T-helper 1 cell treated with Interleukin-12 subunit alpha and Interleukin-12 subunit beta and Interleukin-4 antibody, amounts not matched to agents 30 μg/mL and 1 μg/mL, for 36 hours (primary cell): ENCODE measurements at regions not wholly inside any gene's neighbourhood (a gene's known extent, or its start where the extent isn't known, plus 50 kb on each side); places are given as distances from the start of the nearest gene placed in this dataset.

Source experiments
- H3K27ac Mint-ChIP-seq: one replicate; pipeline ENCODE4 v1.8.0; 2021; ENCODE audit warnings: mild to moderate bottlenecking, mixed read lengths
- H3K27me3 Mint-ChIP-seq: one replicate; pipeline ENCODE4 v1.8.0; 2021; ENCODE audit warnings: low read depth, mixed read lengths
- H3K36me3 Mint-ChIP-seq: one replicate; pipeline ENCODE4 v1.8.0; 2021; ENCODE audit warnings: low read depth, mixed read lengths
- H3K4me1 Mint-ChIP-seq: one replicate; pipeline ENCODE4 v1.8.0; 2021; ENCODE audit warnings: low read depth, mixed read lengths
- H3K4me3 Mint-ChIP-seq: one replicate; pipeline ENCODE4 v1.8.0; 2021; ENCODE audit warnings: mild to moderate bottlenecking, moderate library complexity, mixed read lengths
- H3K9me3 Mint-ChIP-seq: one replicate; pipeline ENCODE4 v1.8.0; 2021; ENCODE audit warnings: mixed read lengths

DNA sequence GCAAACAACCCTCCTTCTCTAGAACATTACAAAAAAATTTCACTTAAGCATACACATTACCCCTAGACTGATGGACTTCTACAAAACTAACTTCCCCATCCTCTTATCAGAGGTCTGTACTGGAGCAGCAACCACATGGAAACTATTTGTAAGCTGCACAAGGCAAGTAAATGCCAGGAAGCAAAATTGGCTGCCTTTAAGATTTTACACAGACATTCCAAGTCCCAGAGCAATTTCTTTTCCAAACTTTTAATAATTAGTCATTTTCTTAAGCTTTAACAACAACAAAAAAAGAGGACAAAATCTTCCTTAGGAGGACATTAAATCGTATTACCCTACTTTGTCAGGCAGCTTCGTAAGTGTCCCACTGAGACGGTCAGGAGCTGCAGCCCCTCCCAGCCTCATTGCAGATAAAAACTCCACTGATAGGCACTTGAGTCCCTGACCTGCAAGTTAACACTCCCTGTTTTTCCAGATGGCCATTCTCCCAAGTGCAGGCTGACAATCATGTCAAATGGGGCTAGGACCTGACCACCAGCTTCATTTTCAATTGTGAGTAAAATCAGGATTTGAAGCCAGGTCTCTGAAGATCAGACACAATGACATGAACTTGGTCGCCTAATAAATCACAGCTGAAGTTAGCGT lies 680.1 kb downstream of the DIAPH3 start:
- Mint-ChIP-seq H3K27me3 (no peaks in the 10 kb centered on the region), H3K4me1 (no peaks in the 10 kb centered on the region), H3K27ac (no peak overlapping the region), H3K36me3 (no peaks in the 10 kb centered on the region), H3K4me3 (no peak overlapping the region), H3K9me3 (no peaks in the 10 kb centered on the region)

- no peak overlapping the region for H3K27ac Mint-ChIP-seq
- no peaks in the 10 kb centered on the region for H3K36me3 Mint-ChIP-seq
- H3K27me3 Mint-ChIP-seq, result no peaks in the 10 kb centered on the region
- no peaks in the 10 kb centered on the region for H3K4me1 Mint-ChIP-seq
- no peak overlapping the region for H3K4me3 Mint-ChIP-seq
- no peaks in the 10 kb centered on the region for H3K9me3 Mint-ChIP-seq
Observed at GRCh38 chr13:59487883-59488282, 675.8 kb downstream of the DIAPH3 start.

DNA sequence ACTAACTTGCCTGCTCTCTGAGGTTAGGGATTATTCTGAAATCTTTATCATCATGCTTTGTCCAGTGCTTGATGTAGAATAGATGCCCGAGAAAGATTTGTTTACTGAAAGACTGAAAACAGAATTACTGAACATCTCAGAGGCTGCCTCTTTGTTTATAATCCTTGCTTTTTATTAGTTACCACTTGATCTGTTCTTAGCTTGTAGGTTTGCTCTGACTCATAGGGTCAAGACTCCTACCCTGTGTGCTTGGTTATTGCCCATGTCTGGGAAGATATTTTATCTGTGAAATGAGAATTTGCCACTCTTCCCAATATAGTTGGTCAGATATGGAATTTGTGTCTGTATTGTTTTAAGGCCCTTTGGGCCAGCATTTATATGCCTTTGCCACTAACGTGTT lies 675.3 kb downstream of the DIAPH3 start:
- Mint-ChIP-seq H3K27me3 (no peaks in the 10 kb centered on the region), H3K4me3 (no peak overlapping the region), H3K4me1 (no peaks in the 10 kb centered on the region), H3K27ac (no peak overlapping the region), H3K36me3 (no peaks in the 10 kb centered on the region), H3K9me3 (no peaks in the 10 kb centered on the region)

- no peak overlapping the region for H3K4me3 Mint-ChIP-seq
- H3K36me3 Mint-ChIP-seq, result no peaks in the 10 kb centered on the region
- no peaks in the 10 kb centered on the region for H3K27me3 Mint-ChIP-seq
- no peaks in the 10 kb centered on the region for H3K9me3 Mint-ChIP-seq
- peaks cover 1% of the 10 kb centered on the region for H3K4me1 Mint-ChIP-seq
- no peak overlapping the region for H3K27ac Mint-ChIP-seq
Observed at GRCh38 chr13:59490651-59491050, 673.1 kb downstream of the DIAPH3 start.

- H3K36me3 Mint-ChIP-seq, result no peaks in the 10 kb centered on the region
- H3K4me3 Mint-ChIP-seq, result no peak overlapping the region
- no peaks in the 10 kb centered on the region for H3K27me3 Mint-ChIP-seq
- no peaks in the 10 kb centered on the region for H3K9me3 Mint-ChIP-seq
- no peak overlapping the region for H3K27ac Mint-ChIP-seq
- peaks cover 1% of the 10 kb centered on the region for H3K4me1 Mint-ChIP-seq
Observed at GRCh38 chr13:59492030-59492636, 671.6 kb downstream of the DIAPH3 start.

GRCh38 chr13:59493436-59493965 lies 670.2 kb downstream of the DIAPH3 start:
- H3K9me3 Mint-ChIP-seq, result no peaks in the 10 kb centered on the region
- H3K4me3 Mint-ChIP-seq, result no peak overlapping the region
- no peaks in the 10 kb centered on the region for H3K36me3 Mint-ChIP-seq
- no peaks in the 10 kb centered on the region for H3K27me3 Mint-ChIP-seq
- H3K4me1 Mint-ChIP-seq, result peaks cover 1% of the 10 kb centered on the region
- H3K27ac Mint-ChIP-seq, result no peak overlapping the region

- Mint-ChIP-seq H3K9me3 (no peaks in the 10 kb centered on the region), H3K27ac (no peak overlapping the region), H3K36me3 (no peaks in the 10 kb centered on the region), H3K4me1 (peaks cover 1% of the 10 kb centered on the region), H3K4me3 (no peak overlapping the region), H3K27me3 (no peaks in the 10 kb centered on the region)
Observed at GRCh38 chr13:59494151-59494550, 669.6 kb downstream of the DIAPH3 start.

GRCh38 chr13:59494560-59494970 lies 669.2 kb downstream of the DIAPH3 start:
- Mint-ChIP-seq H3K9me3 (no peaks in the 10 kb centered on the region), H3K27me3 (no peaks in the 10 kb centered on the region), H3K36me3 (no peaks in the 10 kb centered on the region), H3K4me1 (peaks cover 1% of the 10 kb centered on the region), H3K27ac (no peak overlapping the region), H3K4me3 (no peak overlapping the region)

DNA sequence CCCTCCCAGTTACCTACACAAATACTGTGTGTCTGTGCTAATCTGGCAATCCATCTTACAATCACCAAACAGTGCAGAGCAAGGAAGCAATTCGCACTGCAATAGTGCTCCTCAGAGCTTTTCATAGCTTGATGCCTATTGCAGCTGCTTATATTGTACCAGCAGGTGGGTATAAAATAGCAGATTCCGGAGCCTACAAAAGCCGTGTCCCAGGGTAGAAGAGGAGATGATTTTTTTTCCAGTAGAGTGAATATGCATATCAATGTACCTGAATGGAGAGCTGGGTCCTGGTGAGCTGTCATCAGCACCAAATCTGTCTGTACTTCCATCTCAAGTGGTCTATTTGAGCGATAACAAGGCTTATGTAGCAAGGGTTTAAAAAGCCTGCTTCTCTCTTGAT lies 668.4 kb downstream of the DIAPH3 start:
- no peaks in the 10 kb centered on the region for H3K9me3 Mint-ChIP-seq
- peaks cover 1% of the 10 kb centered on the region for H3K4me1 Mint-ChIP-seq
- H3K36me3 Mint-ChIP-seq, result no peaks in the 10 kb centered on the region
- no peak overlapping the region for H3K27ac Mint-ChIP-seq
- H3K4me3 Mint-ChIP-seq, result no peak overlapping the region
- no peaks in the 10 kb centered on the region for H3K27me3 Mint-ChIP-seq

GRCh38 chr13:59495936-59496512 lies 667.7 kb downstream of the DIAPH3 start:
- H3K4me1 Mint-ChIP-seq, result peaks cover 1% of the 10 kb centered on the region
- no peaks in the 10 kb centered on the region for H3K36me3 Mint-ChIP-seq
- H3K27ac Mint-ChIP-seq, result no peak overlapping the region
- no peak overlapping the region for H3K4me3 Mint-ChIP-seq
- H3K27me3 Mint-ChIP-seq, result no peaks in the 10 kb centered on the region
- no peaks in the 10 kb centered on the region for H3K9me3 Mint-ChIP-seq

GRCh38 chr13:59497621-59498247 lies 666.0 kb downstream of the DIAPH3 start:
- H3K36me3 Mint-ChIP-seq, result no peaks in the 10 kb centered on the region
- H3K27me3 Mint-ChIP-seq, result no peaks in the 10 kb centered on the region
- H3K4me1 Mint-ChIP-seq, result peaks cover 1% of the 10 kb centered on the region
- H3K9me3 Mint-ChIP-seq, result no peaks in the 10 kb centered on the region
- no peak overlapping the region for H3K4me3 Mint-ChIP-seq
- H3K27ac Mint-ChIP-seq, result no peak overlapping the region

DNA sequence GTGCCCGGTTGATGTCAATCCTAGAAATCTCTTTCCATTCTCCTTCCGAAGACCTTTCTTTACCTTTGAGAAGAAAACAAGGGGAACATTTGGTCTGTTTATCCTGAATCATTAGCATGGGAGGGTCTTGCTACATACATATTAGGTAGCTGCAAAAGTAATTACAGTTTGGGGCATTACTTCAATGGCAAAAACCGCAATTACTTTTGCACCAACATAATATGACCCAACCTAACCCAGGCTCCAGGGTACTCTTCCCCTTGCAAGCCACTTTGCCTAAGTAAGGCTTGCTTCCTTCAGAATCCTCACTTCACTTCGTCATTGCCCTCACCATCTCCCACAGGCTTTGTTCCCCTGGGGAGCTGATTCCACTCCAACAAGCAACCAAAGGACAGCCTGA lies 662.7 kb downstream of the DIAPH3 start:
- no peaks in the 10 kb centered on the region for H3K27me3 Mint-ChIP-seq
- H3K4me3 Mint-ChIP-seq, result no peak overlapping the region
- H3K36me3 Mint-ChIP-seq, result no peaks in the 10 kb centered on the region
- H3K9me3 Mint-ChIP-seq, result no peaks in the 10 kb centered on the region
- no peaks in the 10 kb centered on the region for H3K4me1 Mint-ChIP-seq
- H3K27ac Mint-ChIP-seq, result no peak overlapping the region

- no peaks in the 10 kb centered on the region for H3K4me1 Mint-ChIP-seq
Observed at GRCh38 chr13:59504407-59504806, 659.3 kb downstream of the DIAPH3 start.

GRCh38 chr13:59510386-59510785 lies 653.3 kb downstream of the DIAPH3 start:
- Mint-ChIP-seq H3K4me3 (no peak overlapping the region), H3K36me3 (no peaks in the 10 kb centered on the region), H3K4me1 (no peaks in the 10 kb centered on the region), H3K9me3 (no peaks in the 10 kb centered on the region), H3K27ac (no peak overlapping the region), H3K27me3 (no peaks in the 10 kb centered on the region)

More at GRCh38 chr13:59504407-59504806, 659.3 kb downstream of the DIAPH3 start:
- Mint-ChIP-seq H3K27ac (no peak overlapping the region), H3K4me3 (no peak overlapping the region), H3K36me3 (no peaks in the 10 kb centered on the region), H3K9me3 (no peaks in the 10 kb centered on the region), H3K27me3 (no peaks in the 10 kb centered on the region)

GRCh38 chr13:59513686-59514085 lies 650.0 kb downstream of the DIAPH3 start:
- H3K27me3 Mint-ChIP-seq, result no peaks in the 10 kb centered on the region
- no peaks in the 10 kb centered on the region for H3K36me3 Mint-ChIP-seq
- no peaks in the 10 kb centered on the region for H3K4me1 Mint-ChIP-seq
- H3K4me3 Mint-ChIP-seq, result no peak overlapping the region
- H3K9me3 Mint-ChIP-seq, result no peaks in the 10 kb centered on the region
- H3K27ac Mint-ChIP-seq, result no peak overlapping the region
